ENCODE measurements at regions not wholly inside any gene's neighbourhood (a gene's known extent, or its start where the extent isn't known, plus 50 kb on each side); places are given as distances from the start of the nearest gene placed in this dataset.

GRCh38 chr17:27398691-27399090 is 57.6 kb upstream of the KSR1 start:
- peaks cover 17% of the 10 kb centered on the region for H3K9me3 Mint-ChIP-seq

GRCh38 chr17:27400991-27401390 is 55.3 kb upstream of the KSR1 start:
- H3K27me3 Mint-ChIP-seq (ENCODE audit: insufficient read depth): peaks cover 30% of the 10 kb centered on the region
- H3K4me3 Mint-ChIP-seq: no peak overlapping the region
- no peaks in the 10 kb centered on the region for H3K36me3 Mint-ChIP-seq (ENCODE audit: low read depth)
- no peak for DNase-seq
- no peaks in the 10 kb centered on the region for H3K9me3 Mint-ChIP-seq
- no peaks in the 10 kb centered on the region; the same call in 1 of the 2 replicates for H3K4me1 Mint-ChIP-seq (ENCODE audit: low read depth)
- no peak for TF ChIP-seq CTCF (IDR thresholded peaks at IDR 0.05)
- no peak overlapping the region for H3K27ac Mint-ChIP-seq

More at GRCh38 chr17:27398691-27399090, 57.6 kb upstream of the KSR1 start:
- Mint-ChIP-seq H3K27ac (no peak overlapping the region), H3K27me3 (ENCODE audit: insufficient read depth) (peaks cover 21% of the 10 kb centered on the region), H3K4me3 (no peak overlapping the region), H3K36me3 (ENCODE audit: low read depth) (peaks cover 15% of the 10 kb centered on the region), H3K4me1 (ENCODE audit: low read depth) (no peaks in the 10 kb centered on the region; the same call in 1 of the 2 replicates)
- no peak for DNase-seq
- no peak for TF ChIP-seq CTCF (IDR thresholded peaks at IDR 0.05)

- Mint-ChIP-seq H3K27ac (no peak overlapping the region), H3K4me3 (no peak overlapping the region), H3K4me1 (ENCODE audit: low read depth) (peaks cover under 1% of the 10 kb centered on the region; the same call in 1 of the 2 replicates), H3K27me3 (ENCODE audit: insufficient read depth) (peaks cover 25% of the 10 kb centered on the region), H3K36me3 (ENCODE audit: low read depth) (no peaks in the 10 kb centered on the region), H3K9me3 (no peaks in the 10 kb centered on the region)
- TF ChIP-seq CTCF (IDR thresholded peaks at IDR 0.05): no peak
- DNase-seq: no peak
Measured at GRCh38 chr17:27402943-27403342, 53.3 kb upstream of the KSR1 start.

- peaks cover 25% of the 10 kb centered on the region for H3K27me3 Mint-ChIP-seq (ENCODE audit: insufficient read depth)
- no peak overlapping the region for H3K27ac Mint-ChIP-seq
Measured at GRCh38 chr17:27403480-27404005, 52.7 kb upstream of the KSR1 start.

GRCh38 chr17:27404676-27405075 is 51.6 kb upstream of the KSR1 start:
- Mint-ChIP-seq H3K4me3 (no peak overlapping the region), H3K9me3 (no peaks in the 10 kb centered on the region), H3K36me3 (ENCODE audit: low read depth) (no peaks in the 10 kb centered on the region), H3K27ac (no peak overlapping the region), H3K4me1 (ENCODE audit: low read depth) (peaks cover 14% of the 10 kb centered on the region), H3K27me3 (ENCODE audit: insufficient read depth) (peaks cover 25% of the 10 kb centered on the region)
- TF ChIP-seq CTCF (IDR thresholded peaks at IDR 0.05): no peak
- DNase-seq: no peak

More at GRCh38 chr17:27403480-27404005, 52.7 kb upstream of the KSR1 start:
- H3K4me1 Mint-ChIP-seq (ENCODE audit: low read depth): peaks cover 7% of the 10 kb centered on the region
- no peak for TF ChIP-seq CTCF (IDR thresholded peaks at IDR 0.05)
- no peak for DNase-seq
- H3K9me3 Mint-ChIP-seq: no peaks in the 10 kb centered on the region
- no peak overlapping the region for H3K4me3 Mint-ChIP-seq
- no peaks in the 10 kb centered on the region for H3K36me3 Mint-ChIP-seq (ENCODE audit: low read depth)

All from HFFc6 (cell line).